Motor neuron (in vitro differentiated cells): ENCODE measurements at regions not wholly inside any gene's neighbourhood (a gene's known extent, or its start where the extent isn't known, plus 50 kb on each side); places are given as distances from the start of the nearest gene placed in this dataset.
"Not testable (repeated sequence)": the region's sequence is repeated elsewhere in the genome, so short reads cannot be mapped to it uniquely, and the experiment has no call there.

Experiments used
- ATAC-seq, 8 experiments: fragments of 200-7000 bp; cut with Tn5 transposase; replicated peaks in 6 of 8; 2 replicates each; pipeline ENCODE4 v1.8.0; 2021; ENCODE audit warnings: mild to moderate bottlenecking in 8 of 8, moderate library complexity in 8 of 8
- H3K27ac ChIP-seq, 2 donors: fragments of 250-450 bp; sonication (Bioruptor Pico); 2 replicates each; pipeline ENCODE4 v1.9.0; 2021; ENCODE audit warnings: antibody characterized with exemption in 2 of 2, mild to moderate bottlenecking in 2 of 2, moderate library complexity in 1 of 2
- H3K4me1 ChIP-seq, 2 donors: fragments of 250-450 bp; sonication (Bioruptor Pico); replicated peaks in 1 of 2; 2 replicates each; pipeline ENCODE4 v1.6.1; 2021; ENCODE audit warnings: antibody characterized with exemption in 2 of 2, mild to moderate bottlenecking in 2 of 2, moderate library complexity in 1 of 2
- H3K4me3 ChIP-seq, 5 donors: fragments of 250-450 bp; sonication (Bioruptor Pico); 2 replicates each; pipeline ENCODE4 v1.9.0; 2021; ENCODE audit warnings: antibody characterized with exemption in 5 of 5, mild to moderate bottlenecking in 5 of 5, moderate library complexity in 4 of 5
- WGBS, 10 experiments: fragments of 450-650 bp; shearing (Covaris generic); methylation state at CpG; one replicate each; pipeline ENCODE4 v1.0.0; 2022; 5-methylcytosine and 5-hydroxymethylcytosine counted together
- in situ Hi-C, 9 experiments: fragments of 400-800 bp; cut with MboI; loops; one replicate each; pipeline ENCODE4 v1.15.0; 2021; ENCODE audit warnings: low sequenced_read_pairs in 9 of 9, low pct_unique_long_range_greater_than_20kb in 2 of 9; ENCODE audit not compliant: unreplicated experiment in 9 of 9

- no peak for ATAC-seq
- H3K4me1 ChIP-seq: peaks cover 14 to 25% of the 10 kb centered on the region in 2 donors
- whole genome bisulfite sequencing, 10 experiments: 17 to 93% (median 80%) methylated on average over 1 to 6 of the region's 18 CpGs; no CpG with 5 or more reads in 3 of the 10 experiments
- in situ Hi-C loops: no loop called here
- H3K27ac ChIP-seq: no peak overlapping the region
- H3K4me3 ChIP-seq: no peak overlapping the region
Measured at GRCh38 chr13:111626371-111627305, 306.2 kb downstream of the TEX29 start.

- Histone ChIP-seq H3K27ac (no peak overlapping the region), H3K4me3 (no peak overlapping the region), H3K4me1 (peaks cover 15 to 25% of the 10 kb centered on the region in 2 donors)
- 14 to 87% (median 51%) methylated on average over 1 to 5 of the region's 13 CpGs; no CpG with 5 or more reads in 6 of the 10 experiments for WGBS, 10 experiments
- in situ Hi-C loops: no loop called here
- ATAC-seq: no peak
Measured at GRCh38 chr13:111627596-111627995, 307.2 kb downstream of the TEX29 start.

GRCh38 chr13:111629016-111629415 is 308.6 kb downstream of the TEX29 start:
- no peak overlapping the region for H3K27ac ChIP-seq
- in situ Hi-C loops: no loop called here
- ATAC-seq: no peak
- no peak overlapping the region for H3K4me3 ChIP-seq
- peaks cover 20 to 26% of the 10 kb centered on the region in 2 donors for H3K4me1 ChIP-seq
- WGBS, 10 experiments: 17 to 100% (median 83%) methylated on average over 1 to 8 of the region's 11 CpGs; no CpG with 5 or more reads in 3 of the 10 experiments

DNA sequence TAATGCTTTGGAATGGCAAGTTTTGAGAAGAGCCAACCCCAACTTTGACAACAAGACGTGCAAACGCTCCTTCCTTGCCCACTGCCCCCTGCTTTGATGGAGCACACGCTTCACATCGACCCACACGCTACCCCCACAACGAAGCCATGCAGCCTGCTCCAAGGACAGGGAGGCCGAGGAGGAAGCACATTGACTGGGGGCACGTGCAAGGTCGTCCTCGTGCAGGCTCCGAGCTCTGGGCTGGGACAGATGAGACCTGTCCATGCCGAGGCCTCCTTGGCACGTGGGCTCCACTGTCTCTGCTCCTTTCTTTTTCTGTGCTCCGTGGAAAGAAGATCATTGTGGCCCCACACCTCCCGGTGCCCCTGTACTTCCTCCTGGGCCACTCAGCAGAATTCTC is 309.0 kb downstream of the TEX29 start:
- no peak overlapping the region for H3K4me3 ChIP-seq
- H3K4me1 ChIP-seq: peaks cover 20 to 26% of the 10 kb centered on the region in 2 donors
- in situ Hi-C loops: no loop called here
- WGBS, 10 experiments: 58 to 81% (median 76%) methylated on average over 2 to 9 of the region's 15 CpGs; no CpG with 5 or more reads in 7 of the 10 experiments
- H3K27ac ChIP-seq: peak overlapping the region in 1 of 2 donors; percentile 31
- ATAC-seq: no peak

DNA sequence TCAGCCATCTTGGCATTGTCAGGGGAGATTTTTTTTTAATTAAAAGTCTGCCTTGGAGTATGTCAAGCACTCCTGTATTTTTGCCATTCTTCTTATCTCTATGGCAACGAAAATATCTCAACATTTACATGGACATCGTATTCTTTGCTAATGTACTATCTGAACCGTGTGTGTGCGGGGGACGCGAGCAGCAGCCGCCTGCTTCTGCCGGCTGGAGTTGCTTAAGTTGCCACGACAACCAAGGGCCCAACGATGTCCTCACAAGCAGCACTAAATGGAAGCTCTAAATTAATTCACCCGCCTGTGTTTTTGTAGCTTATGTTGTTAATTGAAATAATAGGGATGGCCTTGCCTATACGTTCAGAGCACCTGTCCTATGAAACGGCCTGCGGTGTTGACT is 309.5 kb downstream of the TEX29 start:
- peak in 5 of 8 experiments; percentile 88 to 93 (median 92) for ATAC-seq
- Histone ChIP-seq H3K4me1 (peaks cover 20 to 26% of the 10 kb centered on the region in 2 donors), H3K4me3 (no peak overlapping the region), H3K27ac (peak overlapping the region in 1 of 2 donors; percentile 31)
- 3 to 64% (median 34%) methylated on average over 2 to 13 of the region's 14 CpGs; no CpG with 5 or more reads in 3 of the 10 experiments for WGBS, 10 experiments
- in situ Hi-C loops: no loop called here

DNA sequence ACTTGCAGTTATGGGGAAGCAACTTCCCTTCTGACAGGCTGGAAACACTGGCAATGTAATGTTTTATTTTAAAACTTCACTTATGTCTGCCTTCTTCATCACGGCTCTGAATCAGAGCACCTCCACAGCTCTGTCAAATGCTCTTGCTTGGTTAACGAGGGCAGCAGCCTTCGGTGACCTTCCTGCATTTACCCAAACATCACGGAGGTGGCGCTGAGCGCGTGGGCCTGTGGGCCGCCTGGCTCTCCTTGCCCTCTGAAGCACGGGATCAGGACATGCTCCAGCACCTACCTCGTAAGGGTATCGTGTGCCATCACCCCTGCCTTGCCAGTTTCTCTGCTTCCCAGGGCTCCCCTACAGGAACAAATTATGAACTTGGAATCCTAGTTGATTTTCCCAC is 310.0 kb downstream of the TEX29 start:
- WGBS, 10 experiments: 64 to 93% (median 77%) methylated on average over 3 to 11 of the region's 11 CpGs; no CpG with 5 or more reads in 5 of the 10 experiments
- peak in 5 of 8 experiments; percentile 23 to 47 (median 35) for ATAC-seq
- in situ Hi-C loops: no loop called here
- H3K4me1 ChIP-seq: peaks cover 20 to 26% of the 10 kb centered on the region in 2 donors
- H3K27ac ChIP-seq: no peak overlapping the region
- H3K4me3 ChIP-seq: no peak overlapping the region

DNA sequence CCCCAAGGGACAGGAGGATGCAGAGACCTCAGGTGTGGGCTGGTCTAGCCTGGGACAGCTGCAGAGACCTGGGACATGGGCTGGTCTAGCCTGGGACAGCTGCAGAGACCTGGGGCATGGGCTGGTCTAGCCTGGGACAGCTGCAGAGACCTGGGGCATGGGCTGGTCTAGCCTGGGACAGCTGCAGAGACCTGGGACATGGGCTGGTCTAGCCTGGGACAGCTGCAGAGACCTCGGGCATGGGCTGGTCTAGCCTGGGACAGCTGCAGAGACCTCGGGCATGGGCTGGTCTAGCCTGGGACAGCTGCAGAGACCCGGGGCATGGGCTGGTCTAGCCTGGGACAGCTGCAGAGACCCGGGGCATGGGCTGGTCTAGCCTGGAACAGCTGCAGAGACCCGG is 310.8 kb downstream of the TEX29 start:
- H3K4me3 ChIP-seq, ATAC-seq, H3K27ac ChIP-seq, in situ Hi-C loops: not testable (repeated sequence)
- 83 to 100% methylated on average over 2 of the region's 5 CpGs; no CpG with 5 or more reads in 8 of the 10 experiments for WGBS, 10 experiments
- peaks cover 20 to 26% of the 10 kb centered on the region in 2 donors for H3K4me1 ChIP-seq

DNA sequence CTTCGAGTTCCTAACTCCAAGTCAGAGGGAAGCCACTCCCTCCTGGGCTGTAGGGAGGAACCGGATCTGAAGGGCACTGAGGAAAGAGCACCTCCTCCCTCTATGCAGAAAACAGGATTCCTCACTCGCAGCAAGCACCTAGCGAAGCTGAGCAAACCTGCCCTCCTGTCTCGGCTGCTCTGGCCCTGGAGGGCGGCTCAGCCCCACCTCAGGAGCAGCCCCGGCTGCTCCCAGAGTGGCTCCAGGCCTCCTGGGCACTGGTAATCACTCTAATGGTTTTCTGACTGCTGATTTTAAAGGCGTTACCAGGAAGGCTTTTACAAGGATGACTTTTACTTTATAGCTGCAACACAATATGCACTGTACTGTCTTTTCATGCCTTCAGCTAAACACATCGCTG is 312.5 kb downstream of the TEX29 start:
- ATAC-seq: peak in 6 of 8 experiments; percentile 22 to 86 (median 56)
- Histone ChIP-seq H3K4me1 (peaks cover 20 to 26% of the 10 kb centered on the region in 2 donors), H3K4me3 (no peak overlapping the region), H3K27ac (no peak overlapping the region)
- in situ Hi-C loops: no loop called here
- WGBS, 10 experiments: 6 to 67% (median 31%) methylated on average over 1 to 9 of the region's 9 CpGs; no CpG with 5 or more reads in 2 of the 10 experiments

DNA sequence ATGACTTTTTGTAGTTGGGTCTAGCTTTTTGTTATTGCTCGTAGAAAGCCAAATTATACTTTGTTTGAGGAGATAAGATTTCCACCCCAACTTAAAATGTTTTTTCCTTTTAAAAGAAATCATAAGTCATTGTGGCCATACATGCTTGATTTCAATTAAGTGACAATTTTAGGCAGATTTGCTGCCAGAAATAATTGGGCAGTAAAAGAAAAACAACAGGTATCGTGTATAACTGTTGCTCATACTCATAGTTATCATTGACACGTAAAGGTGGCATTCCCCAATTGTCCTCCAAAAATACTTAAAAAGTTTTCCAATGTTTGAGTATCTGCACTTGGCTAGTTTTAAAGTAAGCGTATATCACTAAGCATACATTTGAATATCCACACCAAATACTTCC is 313.0 kb downstream of the TEX29 start:
- no peak for ATAC-seq
- H3K4me1 ChIP-seq: peaks cover 20 to 26% of the 10 kb centered on the region in 2 donors
- in situ Hi-C loops: no loop called here
- H3K4me3 ChIP-seq: no peak overlapping the region
- no peak overlapping the region for H3K27ac ChIP-seq
- WGBS, 10 experiments: 20 to 100% (median 93%) methylated on average over 2 to 4 of the region's 4 CpGs

DNA sequence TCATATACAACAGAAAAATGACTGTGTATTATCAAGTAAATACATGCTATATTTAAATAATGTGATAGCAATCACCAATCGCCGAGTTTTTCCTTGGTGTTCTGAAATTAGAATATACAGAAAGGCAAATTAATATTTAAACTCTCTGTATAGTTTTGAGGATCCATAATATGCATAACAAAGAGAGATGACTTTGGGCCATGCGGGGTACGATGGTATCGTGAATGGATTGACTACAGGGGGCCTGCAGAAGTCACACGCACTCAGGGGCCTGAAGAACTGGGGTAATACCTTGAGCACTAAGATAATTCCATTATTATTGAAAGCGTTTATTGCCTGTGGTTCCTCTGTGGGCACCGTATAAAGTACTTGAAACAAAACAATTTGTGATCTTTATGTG is 314.0 kb downstream of the TEX29 start:
- Histone ChIP-seq H3K27ac (no peak overlapping the region), H3K4me3 (no peak overlapping the region), H3K4me1 (peaks cover 18 to 21% of the 10 kb centered on the region in 2 donors)
- no peak for ATAC-seq
- 41 to 72% (median 49%) methylated on average over 1 to 8 of the region's 8 CpGs; no CpG with 5 or more reads in 1 of the 10 experiments for WGBS, 10 experiments
- in situ Hi-C loops: no loop called here

GRCh38 chr13:111636271-111636670 is 315.8 kb downstream of the TEX29 start:
- no peak overlapping the region for H3K27ac ChIP-seq
- 13 to 97% (median 80%) methylated on average over 2 to 7 of the region's 9 CpGs; no CpG with 5 or more reads in 3 of the 10 experiments for WGBS, 10 experiments
- in situ Hi-C loops: no loop called here

DNA sequence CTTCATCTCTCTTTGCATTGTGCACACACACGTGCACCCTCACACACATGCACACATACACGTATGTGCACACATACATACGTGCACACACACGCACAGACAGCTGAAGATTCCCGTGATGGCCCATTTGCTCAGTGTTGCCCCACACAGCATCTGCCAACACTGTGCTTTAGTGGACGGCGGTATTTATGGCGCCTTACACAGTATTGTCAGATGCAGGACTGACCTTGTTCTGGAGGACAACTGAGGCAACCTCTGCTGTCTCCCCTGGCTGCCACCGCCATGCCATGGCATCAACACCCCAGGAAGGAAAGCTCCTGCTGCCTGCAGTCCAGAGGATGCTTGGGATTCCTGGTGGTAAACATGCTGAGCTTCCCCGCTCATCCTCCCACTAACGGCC is 316.4 kb downstream of the TEX29 start:
- in situ Hi-C loops: no loop called here
- peaks cover 6% of the 10 kb centered on the region in 2 donors for H3K4me1 ChIP-seq
- 35 to 100% (median 81%) methylated on average over 1 to 10 of the region's 11 CpGs; no CpG with 5 or more reads in 1 of the 10 experiments for WGBS, 10 experiments

More at GRCh38 chr13:111636271-111636670, 315.8 kb downstream of the TEX29 start:
- Histone ChIP-seq H3K4me3 (no peak overlapping the region), H3K4me1 (peaks cover 6% of the 10 kb centered on the region in 2 donors)
- no peak for ATAC-seq

GRCh38 chr13:111637365-111637764 is 316.9 kb downstream of the TEX29 start:
- Histone ChIP-seq H3K4me1 (peaks cover 6% of the 10 kb centered on the region in 2 donors), H3K4me3 (no peak overlapping the region), H3K27ac (no peak overlapping the region)
- in situ Hi-C loops: no loop called here
- 20 to 100% (median 88%) methylated on average over 1 to 8 of the region's 12 CpGs; no CpG with 5 or more reads in 3 of the 10 experiments for WGBS, 10 experiments
- no peak for ATAC-seq

More for the DNA sequence above, 316.4 kb downstream of the TEX29 start:
- H3K4me3 ChIP-seq: no peak overlapping the region
- ATAC-seq: no peak
- no peak overlapping the region for H3K27ac ChIP-seq
